HepG2 (cell line): ENCODE measurements at regions not wholly inside any gene's neighbourhood (a gene's known extent, or its start where the extent isn't known, plus 50 kb on each side); places are given as distances from the start of the nearest gene placed in this dataset.
A peak's percentile ranks its signal among the peaks of the same experiment; 100 is the strongest.

Experiments used
- ATAC-seq: fragments of 200-7000 bp; cut with Tn5 transposase; 3 replicates; pipeline ENCODE4 v1.9.1; 2020; ENCODE audit warnings: mild to moderate bottlenecking, moderate library complexity
- BruUV-seq: library from RNA; stranded (reverse); fragments of 400-500 nt; replicated peaks from 2 replicates; lab custom pipeline; 2021; lab: Mats Ljungman, UMichigan
- CTCF ChIA-PET: fragments of 300-600 bp; formaldehyde crosslinking; extraction: SDS; loops from one replicate; lab custom pipeline; 2021; ENCODE audit warnings: low total read pairs, inconsistent platforms, low intra/inter-chr PET ratio; lab: Yijun Ruan, JAX
- POLR2A ChIA-PET: fragments of 350-600 bp; sonication (Branson Sonifier 250); formaldehyde crosslinking; loops from one replicate; lab custom pipeline; 2020; ENCODE audit warnings: antibody characterized with exemption, inconsistent platforms; lab: Yijun Ruan, JAX
- DNase-seq: peaks from one replicate; pipeline ENCODE4 v3.0.0-alpha.2; 2015; ENCODE audit warnings: low spot score
- FAIRE-seq: peaks from 3 replicates; lab custom pipeline; 2011; peaks lifted over from hg19 to GRCh38; lab: Jason Lieb, UNC
- H2AFZ ChIP-seq: one replicate; pipeline ENCODE4 v1.6.1; 2011; ENCODE audit warnings: low read length, inconsistent platforms
- H3K27ac ChIP-seq: fragments of 300-600 bp; 3 replicates; pipeline ENCODE4 v1.8.0; 2011; ENCODE audit warnings: mixed run types, mild to moderate bottlenecking, mixed read lengths, low read length, inconsistent platforms; ENCODE audit not compliant: insufficient read depth; ENCODE audit errors: extremely low read length
- H3K27me3 ChIP-seq, 2 experiments: fragments of 200-600 bp in 1 of 2; 2 replicates in 1 of 2; 3 replicates in 1 of 2; pipeline versions ENCODE4 v1.6.0 to v1.8.0; 2011; ENCODE audit warnings: low read length in 2 of 2, mild to moderate bottlenecking in 2 of 2, moderate library complexity in 2 of 2, inconsistent platforms in 1 of 2; ENCODE audit not compliant: insufficient read depth in 2 of 2, control insufficient read depth in 1 of 2
- H3K36me3 ChIP-seq, 2 experiments: fragments of 200-600 bp in 1 of 2; replicated peaks in 1 of 2; 2 replicates in 1 of 2; 3 replicates in 1 of 2; pipeline versions ENCODE4 v1.5.1 to v1.8.0; 2011; ENCODE audit warnings: low read length in 2 of 2, inconsistent platforms in 1 of 2; ENCODE audit not compliant: insufficient read depth in 2 of 2, control insufficient read depth in 1 of 2
- H3K4me1 ChIP-seq: 2 replicates; pipeline ENCODE4 v1.5.1; 2012; ENCODE audit warnings: low read length, inconsistent platforms; ENCODE audit not compliant: insufficient read depth
- H3K4me2 ChIP-seq: 2 replicates; pipeline ENCODE4 v1.6.0; 2011; ENCODE audit warnings: low read depth, low read length, inconsistent platforms
- H3K4me3 ChIP-seq, 3 experiments: fragments of 200-600 bp in 1 of 3; sonication (generic), shearing (Covaris generic) in 1 of 3; replicated peaks in 1 of 3; 2 replicates each; pipeline ENCODE4 v1.5.1; 2011 to 2016; ENCODE audit warnings: low read length in 3 of 3, inconsistent platforms in 2 of 3, low read depth in 2 of 3, mild to moderate bottlenecking in 2 of 3, control low read depth in 1 of 3, mixed read lengths in 1 of 3; ENCODE audit not compliant: insufficient read depth in 1 of 3
- H3K79me2 ChIP-seq: one replicate; pipeline ENCODE4 v1.6.1; 2011; ENCODE audit warnings: low read length, inconsistent platforms; ENCODE audit not compliant: insufficient read depth
- H3K9ac ChIP-seq: 2 replicates; pipeline ENCODE4 v1.6.0; 2011; ENCODE audit warnings: mild to moderate bottlenecking, low read depth, low read length, inconsistent platforms; ENCODE audit not compliant: insufficient read depth
- H3K9me3 ChIP-seq: 2 replicates; pipeline ENCODE4 v1.5.1; 2012; ENCODE audit warnings: mild to moderate bottlenecking, low read length
- H4K20me1 ChIP-seq: 2 replicates; pipeline ENCODE4 v1.6.0; 2011; ENCODE audit warnings: inconsistent platforms, mild to moderate bottlenecking, low read length, moderate library complexity; ENCODE audit not compliant: insufficient read depth
- ARID2 ChIP-seq: sonication (generic); formaldehyde crosslinking; IDR thresholded peaks from 2 replicates; pipeline ENCODE4 v1.8.1; 2022; ENCODE audit warnings: mild to moderate bottlenecking, missing genetic modification reagents, borderline replicate concordance
- BCLAF1 ChIP-seq: fragments of 450-650 bp; IDR thresholded peaks from 2 replicates; pipeline ENCODE4 v1.6.1; 2017; ENCODE audit warnings: mild to moderate bottlenecking
- DNMT1 ChIP-seq: sonication (generic); formaldehyde crosslinking; IDR thresholded peaks from 2 replicates; pipeline ENCODE4 v1.5.1; 2020; ENCODE audit warnings: mild to moderate bottlenecking, missing genetic modification reagents
- ELF1 ChIP-seq: sonication (generic); formaldehyde crosslinking; IDR thresholded peaks from 2 replicates; pipeline ENCODE4 v1.4.0; 2020; ENCODE audit warnings: missing genetic modification reagents
- JDP2 ChIP-seq: sonication (generic); formaldehyde crosslinking; IDR thresholded peaks from 2 replicates; pipeline ENCODE4 v1.8.1; 2022; ENCODE audit warnings: missing genetic modification reagents, borderline replicate concordance
- KLF12 ChIP-seq: sonication (generic); formaldehyde crosslinking; IDR thresholded peaks from 2 replicates; pipeline ENCODE4 v1.4.0; 2020; ENCODE audit warnings: missing genetic modification reagents, borderline replicate concordance
- PREB ChIP-seq: sonication (generic); formaldehyde crosslinking; IDR thresholded peaks from 2 replicates; pipeline ENCODE4 v1.4.0; 2020; ENCODE audit warnings: missing genetic modification reagents
- SNAI1 ChIP-seq: sonication (generic); formaldehyde crosslinking; IDR thresholded peaks from 2 replicates; pipeline ENCODE4 v1.5.0; 2020; ENCODE audit warnings: mild to moderate bottlenecking, missing genetic modification reagents, borderline replicate concordance
- STAG1 ChIP-seq: sonication (generic); formaldehyde crosslinking; IDR thresholded peaks from 2 replicates; pipeline ENCODE4 v1.4.0; 2020; ENCODE audit warnings: missing genetic modification reagents
- THAP7 ChIP-seq: sonication (generic); formaldehyde crosslinking; IDR thresholded peaks from 2 replicates; pipeline ENCODE4 v1.8.1; 2023; ENCODE audit warnings: mild to moderate bottlenecking, missing genetic modification reagents
- TRAFD1 ChIP-seq: sonication (generic); formaldehyde crosslinking; IDR thresholded peaks from 2 replicates; pipeline ENCODE4 v1.5.1; 2020; ENCODE audit warnings: missing genetic modification reagents, mild to moderate bottlenecking, borderline replicate concordance
- ZBTB49 ChIP-seq: sonication (generic); formaldehyde crosslinking; IDR thresholded peaks from 2 replicates; pipeline ENCODE4 v1.4.0; 2020; ENCODE audit warnings: missing genetic modification reagents, borderline replicate concordance
- ZNF143 ChIP-seq: sonication (generic); formaldehyde crosslinking; IDR thresholded peaks from 2 replicates; pipeline ENCODE4 v1.4.0; 2020; ENCODE audit warnings: missing genetic modification reagents
- ZNF569 ChIP-seq: sonication (generic); formaldehyde crosslinking; IDR thresholded peaks from 2 replicates; pipeline ENCODE4 v1.5.0; 2020; ENCODE audit warnings: mild to moderate bottlenecking, missing genetic modification reagents, moderate library complexity, borderline replicate concordance
- ZNF724P ChIP-seq: sonication (generic); formaldehyde crosslinking; IDR thresholded peaks from 2 replicates; pipeline ENCODE4 v1.8.0; 2022; ENCODE audit warnings: missing genetic modification reagents, borderline replicate concordance
- WGBS: methylation state at CpG from one replicate; pipeline ENCODE4 v1.1.6; 2017; ENCODE audit warnings: low lambda C conversion rate; 5-methylcytosine and 5-hydroxymethylcytosine counted together
- in situ Hi-C: cut with HindIII; loops from 2 replicates; pipeline ENCODE4 v1.10.0; 2017; ENCODE audit warnings: low pct_unique_long_range_greater_than_20kb; ENCODE audit not compliant: extremely low pct_ligation_motif_present
- intact Hi-C: fragments of 100-400 bp; cut with micrococcal nuclease; formaldehyde crosslinking; loops from one replicate; pipeline ENCODE4 v1.10.0; 2022; ENCODE audit not compliant: unreplicated experiment

GRCh38 chr12:92503971-92504593, 198.7 kb upstream of the PLEKHG7 start:
- WGBS, result 8% methylated on average over 7 of the region's 7 CpGs
- intact Hi-C loops, result loop anchor here (5.0 kb wide), 1 partner anchor 367 kb away; no protein-coding TSS in a partner anchor
- DNase-seq (no peak), ATAC-seq (peak; percentile 67), FAIRE-seq (no peak)
- Histone ChIP-seq H2AFZ (no peak overlapping the region), H4K20me1 (no peaks in the 10 kb centered on the region), H3K36me3 (no peaks in the 10 kb centered on the region), H3K27ac (peak overlapping the region; percentile 68), H3K79me2 (no peaks in the 10 kb centered on the region), H3K9ac (no peak overlapping the region), H3K4me2 (peak overlapping the region; percentile 94), H3K9me3 (no peaks in the 10 kb centered on the region), H3K27me3 (peaks cover 0 to 4% of the 10 kb centered on the region in 2 experiments; a peak in 1 of 5 replicates), H3K4me1 (peaks cover 53% of the 10 kb centered on the region), H3K4me3 (peak overlapping the region; percentile 34 to 55 (median 54))
- in situ Hi-C loops, result no loop called here
- CTCF ChIA-PET, result no interaction called here
- BruUV-seq, result no TSS peak
- POLR2A ChIA-PET, result interaction anchor here (2.3 to 3.8 kb wide), 2 partner anchors 40 to 359 kb away, joined by 17 to 40 read pairs; partner anchors contain the start of gene BTG1
- TF ChIP-seq SNAI1 (CRISPR knock-in tag) (0 out of 2 replicates have a peak, but pooled peaks have one; percentile 47), PREB (CRISPR knock-in tag) (no peak), TRAFD1 (CRISPR knock-in tag) (no peak), ARID2 (CRISPR knock-in tag) (no peak), STAG1 (CRISPR knock-in tag) (no peak), ELF1 (CRISPR knock-in tag) (no peak), KLF12 (CRISPR knock-in tag) (no peak), THAP7 (CRISPR knock-in tag) (no peak), DNMT1 (no peak), ZNF143 (no peak), BCLAF1 (no peak), ZNF569 (CRISPR knock-in tag) (no peak), ZBTB49 (no peak), ZNF724P (no peak), JDP2 (CRISPR knock-in tag) (no peak)
